GM21576 (cell line): ENCODE measurements at regions not wholly inside any gene's neighbourhood (a gene's known extent, or its start where the extent isn't known, plus 50 kb on each side); places are given as distances from the start of the nearest gene placed in this dataset.

Source experiments
- ATAC-seq: cut with Tn5 transposase; IDR thresholded peaks from one replicate; pipeline ENCODE4 v1.9.1; 2021; ENCODE audit warnings: mild to moderate bottlenecking, moderate library complexity; ENCODE audit not compliant: unreplicated experiment

GRCh38 chr3:147925272-147925671 is 516.1 kb downstream of the ZIC1 start:
- no peak for ATAC-seq

GRCh38 chr3:147930232-147930807 is 521.2 kb downstream of the ZIC1 start:
- ATAC-seq: no peak

GRCh38 chr3:147934451-147935180 is 525.5 kb downstream of the ZIC1 start:
- no peak for ATAC-seq

GRCh38 chr3:147937341-147937740 is 528.2 kb downstream of the ZIC1 start:
- ATAC-seq: no peak

- ATAC-seq: no peak
Observed at GRCh38 chr3:147937891-147938290, 528.7 kb downstream of the ZIC1 start.

GRCh38 chr3:147939425-147939824 is 530.3 kb downstream of the ZIC1 start:
- no peak for ATAC-seq

GRCh38 chr3:147939839-147940238 is 530.7 kb downstream of the ZIC1 start:
- ATAC-seq: no peak

- ATAC-seq: no peak
Observed at GRCh38 chr3:147940405-147941193, 531.4 kb downstream of the ZIC1 start.

GRCh38 chr3:147941969-147942368 is 532.8 kb downstream of the ZIC1 start:
- no peak for ATAC-seq

- ATAC-seq: no peak
Observed at GRCh38 chr3:147943265-147943945, 534.2 kb downstream of the ZIC1 start.

GRCh38 chr3:147945968-147946519 is 536.9 kb downstream of the ZIC1 start:
- ATAC-seq: no peak

- no peak for ATAC-seq
Observed at GRCh38 chr3:147956615-147957014, 547.5 kb downstream of the ZIC1 start.

GRCh38 chr3:147958754-147959153 is 549.6 kb downstream of the ZIC1 start:
- ATAC-seq: no peak

- ATAC-seq: no peak
Observed at GRCh38 chr3:147960786-147961185, 551.6 kb downstream of the ZIC1 start.

- no peak for ATAC-seq
Observed at GRCh38 chr3:147962408-147963164, 553.4 kb downstream of the ZIC1 start.

- ATAC-seq: no peak
Observed at GRCh38 chr3:147963711-147964110, 554.5 kb downstream of the ZIC1 start.

- no peak for ATAC-seq
Observed at GRCh38 chr3:147975165-147975564, 566.0 kb downstream of the ZIC1 start.

- ATAC-seq: no peak
Observed at GRCh38 chr3:147977001-147977400, 567.8 kb downstream of the ZIC1 start.

GRCh38 chr3:147987549-147987948 is 578.4 kb downstream of the ZIC1 start:
- no peak for ATAC-seq

- ATAC-seq: no peak
Observed at GRCh38 chr3:147989344-147989743, 580.2 kb downstream of the ZIC1 start.
